Spleen (tissue), 7 donors: ENCODE measurements at regions not wholly inside any gene's neighbourhood (a gene's known extent, or its start where the extent isn't known, plus 50 kb on each side); places are given as distances from the start of the nearest gene placed in this dataset.

Experiments used
- CTCF ChIP-seq, 11 experiments: fragments of 200-600 bp in 7 of 11; fragments of 450-650 bp in 4 of 11; sonication (generic) in 4 of 11; IDR thresholded peaks in 8 of 11; conservative IDR thresholded peaks in 3 of 11; 1 replicate in 7 of 11; 2 replicates in 4 of 11; pipeline versions ENCODE4 v1.4.0 to v1.8.0; 2016 to 2021; ENCODE audit warnings: antibody characterized with exemption in 11 of 11, inconsistent platforms in 4 of 11, mild to moderate bottlenecking in 1 of 11
- POLR2A ChIP-seq, 3 donors: fragments of 450-650 bp; IDR thresholded peaks; one replicate each; pipeline ENCODE4 v1.5.1; 2017; ENCODE audit warnings: antibody characterized with exemption in 3 of 3, mild to moderate bottlenecking in 1 of 3
- donor health status: DM: no; HTN: no; CAD: no; lungs with moderate emphysema.
- donor health status: DM: no; HTN: no; CAD: no.
- donor health status: DM: no; HTN: no; CAD: no.

GRCh38 chr4:111435986-111436744 is 709.1 kb upstream of the FAM241A start:
- no peak for TF ChIP-seq POLR2A (IDR thresholded peaks at IDR 0.05)
- no peak for TF ChIP-seq CTCF (IDR thresholded peaks at IDR 0.05 in 8 of 11, conservative IDR thresholded peaks at IDR 0.05 in 3 of 11)
